Loucy (cell line): ENCODE measurements at regions not wholly inside any gene's neighbourhood (a gene's known extent, or its start where the extent isn't known, plus 50 kb on each side); places are given as distances from the start of the nearest gene placed in this dataset.

Source experiments
- CTCF ChIP-seq: fragments of 200-600 bp; sonication (generic); conservative IDR thresholded peaks from 2 replicates; pipeline ENCODE4 v1.5.1; 2014; ENCODE audit warnings: mild to moderate bottlenecking, antibody characterized with exemption, low read length
- EZH2phosphoT487 ChIP-seq: fragments of 200-600 bp; IDR thresholded peaks from 2 replicates; pipeline ENCODE4 v1.6.1; 2018; ENCODE audit warnings: antibody characterized with exemption, mild to moderate bottlenecking, moderate library complexity, borderline replicate concordance

GRCh38 chr3:24936574-24936973 is 441.9 kb upstream of the THRB start:
- TF ChIP-seq CTCF (no peak), EZH2phosphoT487 (no peak)
